HG03196 (cell line): ENCODE measurements at regions not wholly inside any gene's neighbourhood (a gene's known extent, or its start where the extent isn't known, plus 50 kb on each side); places are given as distances from the start of the nearest gene placed in this dataset.
A peak's percentile ranks its signal among the peaks of the same experiment; 100 is the strongest.
"Not testable (repeated sequence)": the region's sequence is repeated elsewhere in the genome, so short reads cannot be mapped to it uniquely, and the experiment has no call there.

Experiments used
- ATAC-seq: cut with Tn5 transposase; IDR thresholded peaks from one replicate; pipeline ENCODE4 v1.9.1; 2021; ENCODE audit not compliant: unreplicated experiment

GRCh38 chr6:101011186-101011585, 130.1 kb upstream of the ASCC3 start:
- ATAC-seq, result peak; percentile 98

GRCh38 chr6:101013612-101014195, 132.6 kb upstream of the ASCC3 start:
- ATAC-seq, result no peak

- ATAC-seq, result no peak
Observed at GRCh38 chr6:101015541-101015940, 134.4 kb upstream of the ASCC3 start.

- ATAC-seq, result no peak
Observed at GRCh38 chr6:101016163-101016562, 135.0 kb upstream of the ASCC3 start.

- no peak for ATAC-seq
Observed at GRCh38 chr6:101018157-101018556, 137.0 kb upstream of the ASCC3 start.

- ATAC-seq, result no peak
Observed at GRCh38 chr6:101021504-101021903, 140.4 kb upstream of the ASCC3 start.

GRCh38 chr6:101042966-101043365, 161.8 kb upstream of the ASCC3 start:
- ATAC-seq, result no peak

GRCh38 chr6:101058296-101058695, 177.2 kb upstream of the ASCC3 start:
- no peak for ATAC-seq

- ATAC-seq, result no peak
Observed at GRCh38 chr6:101066481-101066880, 185.4 kb upstream of the ASCC3 start.

- ATAC-seq, result no peak
Observed at GRCh38 chr6:101069191-101069795, 188.2 kb upstream of the ASCC3 start.

- ATAC-seq, result no peak
Observed at GRCh38 chr6:101070044-101070608, 189.0 kb upstream of the ASCC3 start.

- no peak for ATAC-seq
Observed at GRCh38 chr6:101077344-101077743, 196.2 kb upstream of the ASCC3 start.

GRCh38 chr6:101079696-101080270, 198.7 kb upstream of the ASCC3 start:
- no peak for ATAC-seq

- no peak for ATAC-seq
Observed at GRCh38 chr6:101080597-101080996, 199.5 kb upstream of the ASCC3 start.

GRCh38 chr6:101083533-101084175, 202.5 kb upstream of the ASCC3 start:
- ATAC-seq, result no peak

- ATAC-seq, result no peak
Observed at GRCh38 chr6:101085327-101085726, 204.2 kb upstream of the ASCC3 start.

- ATAC-seq, result no peak
Observed at GRCh38 chr6:101086473-101086872, 205.3 kb upstream of the ASCC3 start.

GRCh38 chr6:101088594-101088993, 207.5 kb upstream of the ASCC3 start:
- no peak for ATAC-seq

- ATAC-seq, result no peak
Observed at GRCh38 chr6:101089640-101090039, 208.5 kb upstream of the ASCC3 start.

- ATAC-seq, result no peak
Observed at GRCh38 chr6:101090281-101090680, 209.2 kb upstream of the ASCC3 start.

- not testable (repeated sequence) for ATAC-seq
Observed at GRCh38 chr6:101098605-101099004, 217.5 kb upstream of the ASCC3 start.

- ATAC-seq, result no peak
Observed at GRCh38 chr6:101102702-101103101, 221.6 kb upstream of the ASCC3 start.
